ENCODE measurements at regions not wholly inside any gene's neighbourhood (a gene's known extent, or its start where the extent isn't known, plus 50 kb on each side); places are given as distances from the start of the nearest gene placed in this dataset.

- H3K36me3 ChIP-seq (replicated peaks; ENCODE audit: low read depth, low read length) = no peaks in the 10 kb centered on the region
- H3K4me3 ChIP-seq (ENCODE audit: low read length) = no peak overlapping the region
- H3K27ac ChIP-seq (ENCODE audit: low read length) = no peak overlapping the region
- TF ChIP-seq EZH2phosphoT487 (IDR thresholded peaks at IDR 0.05; ENCODE audit: low read depth) = no peak
- no peak for TF ChIP-seq CTCF (IDR thresholded peaks at IDR 0.05; ENCODE audit: low read depth, low read length)
- H3K79me2 ChIP-seq (ENCODE audit: low read length) = no peaks in the 10 kb centered on the region
- H2AFZ ChIP-seq (ENCODE audit: low read depth, low read length) = no peak overlapping the region
- H3K4me2 ChIP-seq (ENCODE audit: low read length) = no peak overlapping the region
- no peaks in the 10 kb centered on the region for H3K9me3 ChIP-seq (ENCODE audit: insufficient read depth, low read length)
- no peaks in the 10 kb centered on the region for H4K20me1 ChIP-seq (ENCODE audit: insufficient read depth, low read length)
- no peaks in the 10 kb centered on the region for H3K4me1 ChIP-seq (ENCODE audit: low read length)
- no peaks in the 10 kb centered on the region for H3K27me3 ChIP-seq (ENCODE audit: low read depth, low read length)
- no peak overlapping the region for H3K9ac ChIP-seq (ENCODE audit: low read length)
Measured at GRCh38 chr7:69147631-69148030, 450.6 kb upstream of the AUTS2 start.

GRCh38 chr7:69149804-69150782 is 448.2 kb upstream of the AUTS2 start:
- no peaks in the 10 kb centered on the region for H3K27me3 ChIP-seq (ENCODE audit: low read depth, low read length)
- H3K4me1 ChIP-seq (ENCODE audit: low read length) = no peaks in the 10 kb centered on the region
- no peak overlapping the region for H3K9ac ChIP-seq (ENCODE audit: low read length)
- no peaks in the 10 kb centered on the region for H4K20me1 ChIP-seq (ENCODE audit: insufficient read depth, low read length)
- H3K79me2 ChIP-seq (ENCODE audit: low read length) = no peaks in the 10 kb centered on the region
- H2AFZ ChIP-seq (ENCODE audit: low read depth, low read length) = no peak overlapping the region
- H3K9me3 ChIP-seq (ENCODE audit: insufficient read depth, low read length) = no peaks in the 10 kb centered on the region
- TF ChIP-seq CTCF (IDR thresholded peaks at IDR 0.05; ENCODE audit: low read depth, low read length) = no peak
- TF ChIP-seq EZH2phosphoT487 (IDR thresholded peaks at IDR 0.05; ENCODE audit: low read depth) = no peak
- no peak overlapping the region for H3K4me2 ChIP-seq (ENCODE audit: low read length)
- H3K36me3 ChIP-seq (replicated peaks; ENCODE audit: low read depth, low read length) = no peaks in the 10 kb centered on the region
- H3K4me3 ChIP-seq (ENCODE audit: low read length) = no peak overlapping the region
- H3K27ac ChIP-seq (ENCODE audit: low read length) = no peak overlapping the region

- Histone ChIP-seq H3K9me3 (ENCODE audit: insufficient read depth, low read length) (no peaks in the 10 kb centered on the region), H3K4me1 (ENCODE audit: low read length) (no peaks in the 10 kb centered on the region)
- no peak for TF ChIP-seq EZH2phosphoT487 (IDR thresholded peaks at IDR 0.05; ENCODE audit: low read depth)
Measured at GRCh38 chr7:69162326-69162725, 435.9 kb upstream of the AUTS2 start.

GRCh38 chr7:69162931-69163670 is 435.2 kb upstream of the AUTS2 start:
- H3K4me3 ChIP-seq (ENCODE audit: low read length) = no peak overlapping the region
- no peak for TF ChIP-seq CTCF (IDR thresholded peaks at IDR 0.05; ENCODE audit: low read depth, low read length)
- no peak for TF ChIP-seq EZH2phosphoT487 (IDR thresholded peaks at IDR 0.05; ENCODE audit: low read depth)
- no peaks in the 10 kb centered on the region for H3K4me1 ChIP-seq (ENCODE audit: low read length)
- H3K9me3 ChIP-seq (ENCODE audit: insufficient read depth, low read length) = no peaks in the 10 kb centered on the region
- no peak overlapping the region for H3K9ac ChIP-seq (ENCODE audit: low read length)
- H2AFZ ChIP-seq (ENCODE audit: low read depth, low read length) = no peak overlapping the region
- H3K36me3 ChIP-seq (replicated peaks; ENCODE audit: low read depth, low read length) = no peaks in the 10 kb centered on the region
- H3K27me3 ChIP-seq (ENCODE audit: low read depth, low read length) = no peaks in the 10 kb centered on the region
- H4K20me1 ChIP-seq (ENCODE audit: insufficient read depth, low read length) = no peaks in the 10 kb centered on the region
- H3K79me2 ChIP-seq (ENCODE audit: low read length) = no peaks in the 10 kb centered on the region
- H3K27ac ChIP-seq (ENCODE audit: low read length) = no peak overlapping the region
- H3K4me2 ChIP-seq (ENCODE audit: low read length) = no peak overlapping the region

More at GRCh38 chr7:69162326-69162725, 435.9 kb upstream of the AUTS2 start:
- Histone ChIP-seq H2AFZ (ENCODE audit: low read depth, low read length) (no peak overlapping the region), H3K27ac (ENCODE audit: low read length) (no peak overlapping the region), H3K36me3 (replicated peaks; ENCODE audit: low read depth, low read length) (no peaks in the 10 kb centered on the region), H4K20me1 (ENCODE audit: insufficient read depth, low read length) (no peaks in the 10 kb centered on the region), H3K4me3 (ENCODE audit: low read length) (no peak overlapping the region), H3K27me3 (ENCODE audit: low read depth, low read length) (no peaks in the 10 kb centered on the region), H3K79me2 (ENCODE audit: low read length) (no peaks in the 10 kb centered on the region), H3K9ac (ENCODE audit: low read length) (no peak overlapping the region), H3K4me2 (ENCODE audit: low read length) (no peak overlapping the region)

All from OCI-LY3 (cell line).